ENCODE measurements at regions not wholly inside any gene's neighbourhood (a gene's known extent, or its start where the extent isn't known, plus 50 kb on each side); places are given as distances from the start of the nearest gene placed in this dataset.

- CTCF ChIA-PET: no interaction called here
These were observed 68.7 kb upstream of the RNF7 start for GRCh38 chr3:141669434-141669833.

GRCh38 chr3:141677701-141678100 is 60.4 kb upstream of the RNF7 start:
- ChIA-PET CTCF (interaction anchor here (0.6 to 0.9 kb wide), 2 partner anchors 13 to 45 kb away, joined by 3 read pairs; no protein-coding TSS in a partner anchor), POLR2A (no interaction called here)
- H3K9me3 ChIP-seq: no peaks in the 10 kb centered on the region
- no peaks in the 10 kb centered on the region for H3F3A ChIP-seq (replicated peaks; ENCODE audit: insufficient read depth)
- no peaks in the 10 kb centered on the region for H3K79me2 ChIP-seq (ENCODE audit: insufficient read depth)
- DNase-seq: no peak
- H3K4me1 ChIP-seq (ENCODE audit: control insufficient read depth in 1 of 2, insufficient read depth in 2 of 2, low read depth in 1 of 2, low read length in 1 of 2): peaks cover 5 to 7% of the 10 kb centered on the region in 2 experiments; a peak in 1 of 4 replicates
- no peaks in the 10 kb centered on the region for H3K36me3 ChIP-seq (replicated peaks in 1 of 2; ENCODE audit: control insufficient read depth in 1 of 2, insufficient read depth in 2 of 2, low read length in 1 of 2)
- H4K20me1 ChIP-seq (ENCODE audit: insufficient read depth): no peaks in the 10 kb centered on the region
- H3K9ac ChIP-seq: no peak overlapping the region
- H2AFZ ChIP-seq (ENCODE audit: low read depth): no peak overlapping the region
- no peak overlapping the region for H3K27ac ChIP-seq (ENCODE audit: low read depth in 2 of 2, low read length in 1 of 2)
- no peaks in the 10 kb centered on the region for H3K27me3 ChIP-seq (ENCODE audit: insufficient read depth)
- no peaks in the 10 kb centered on the region for H3K9me2 ChIP-seq
- H3K4me2 ChIP-seq: no peak overlapping the region
- H3K4me3 ChIP-seq (ENCODE audit: low read depth in 2 of 2, low read length in 1 of 2): no peak overlapping the region
- TF ChIP-seq FOSL2 (IDR thresholded peaks at IDR 0.05; ENCODE audit: borderline replicate concordance, low read depth) (no peak), TEAD4 (IDR thresholded peaks at IDR 0.05; ENCODE audit: borderline replicate concordance, insufficient read depth) (no peak), RFX5 (IDR thresholded peaks at IDR 0.05; ENCODE audit: low read length) (no peak), USF2 (IDR thresholded peaks at IDR 0.05; ENCODE audit: borderline replicate concordance, low read depth, low read length) (no peak), GATA2 (CRISPR knock-in tag; IDR thresholded peaks at IDR 0.05) (no peak), GABPA (IDR thresholded peaks at IDR 0.05; ENCODE audit: low read depth) (no peak), EP300 (IDR thresholded peaks at IDR 0.05; ENCODE audit: borderline replicate concordance in 1 of 2, low read depth in 1 of 2, low read length in 1 of 2) (no peak), CHD2 (IDR thresholded peaks at IDR 0.05; ENCODE audit: low read length, partially characterized antibody) (no peak), EZH2phosphoT487 (IDR thresholded peaks at IDR 0.05; ENCODE audit: borderline replicate concordance, low read depth) (no peak), FOXM1 (IDR thresholded peaks at IDR 0.05; ENCODE audit: low read depth) (no peak), RXRA (IDR thresholded peaks at IDR 0.05; ENCODE audit: borderline replicate concordance, low read depth) (no peak), NFIC (IDR thresholded peaks at IDR 0.05; ENCODE audit: borderline replicate concordance) (no peak), POLR2AphosphoS5 (IDR thresholded peaks at IDR 0.05; ENCODE audit: low read depth, low read length) (no peak), ZBTB33 (IDR thresholded peaks at IDR 0.05; ENCODE audit: borderline replicate concordance, low read depth) (no peak), FOXJ3 (CRISPR knock-in tag; IDR thresholded peaks at IDR 0.05) (no peak), CTCF (IDR thresholded peaks at IDR 0.05) (no peak), MEF2A (IDR thresholded peaks at IDR 0.05; ENCODE audit: borderline replicate concordance, low read depth) (no peak), SIN3A (IDR thresholded peaks at IDR 0.05; ENCODE audit: borderline replicate concordance, low read depth, low read length) (no peak), MAX (IDR thresholded peaks at IDR 0.05; ENCODE audit: low read depth) (no peak)

More at GRCh38 chr3:141669434-141669833, 68.7 kb upstream of the RNF7 start:
- Histone ChIP-seq H3K27me3 (ENCODE audit: insufficient read depth) (no peaks in the 10 kb centered on the region), H4K20me1 (ENCODE audit: insufficient read depth) (no peaks in the 10 kb centered on the region), H3K36me3 (replicated peaks in 1 of 2; ENCODE audit: control insufficient read depth in 1 of 2, insufficient read depth in 2 of 2, low read length in 1 of 2) (no peaks in the 10 kb centered on the region), H3K9me2 (no peaks in the 10 kb centered on the region), H3K9ac (no peak overlapping the region), H3K4me2 (no peak overlapping the region), H3K27ac (ENCODE audit: low read depth in 2 of 2, low read length in 1 of 2) (no peak overlapping the region), H3K4me1 (ENCODE audit: control insufficient read depth in 1 of 2, insufficient read depth in 2 of 2, low read depth in 1 of 2, low read length in 1 of 2) (no peaks in the 10 kb centered on the region), H3K4me3 (ENCODE audit: low read depth in 2 of 2, low read length in 1 of 2) (no peak overlapping the region), H3F3A (replicated peaks; ENCODE audit: insufficient read depth) (peaks cover 3% of the 10 kb centered on the region), H3K9me3 (no peaks in the 10 kb centered on the region), H3K79me2 (ENCODE audit: insufficient read depth) (no peaks in the 10 kb centered on the region), H2AFZ (ENCODE audit: low read depth) (no peak overlapping the region)
- TF ChIP-seq CHD2 (IDR thresholded peaks at IDR 0.05; ENCODE audit: low read length, partially characterized antibody) (no peak), RXRA (IDR thresholded peaks at IDR 0.05; ENCODE audit: borderline replicate concordance, low read depth) (no peak), MEF2A (IDR thresholded peaks at IDR 0.05; ENCODE audit: borderline replicate concordance, low read depth) (no peak), JUND (IDR thresholded peaks at IDR 0.05) (no peak), FOXJ3 (CRISPR knock-in tag; IDR thresholded peaks at IDR 0.05) (no peak), USF2 (IDR thresholded peaks at IDR 0.05; ENCODE audit: borderline replicate concordance, low read depth, low read length) (no peak), RCOR1 (IDR thresholded peaks at IDR 0.05; ENCODE audit: low read length) (no peak), FOSL2 (IDR thresholded peaks at IDR 0.05; ENCODE audit: borderline replicate concordance, low read depth) (no peak), TAF1 (IDR thresholded peaks at IDR 0.05; ENCODE audit: borderline replicate concordance, low read depth, low read length) (no peak)
- POLR2A ChIA-PET: no interaction called here
- no peak for DNase-seq
